Lung (tissue), 9 donors: ENCODE measurements at regions not wholly inside any gene's neighbourhood (a gene's known extent, or its start where the extent isn't known, plus 50 kb on each side); places are given as distances from the start of the nearest gene placed in this dataset.
"Not testable (repeated sequence)": the region's sequence is repeated elsewhere in the genome, so short reads cannot be mapped to it uniquely, and the experiment has no call there.

Experiments used
- ATAC-seq: fragments of 200-7000 bp; cut with Tn5 transposase; one replicate; pipeline ENCODE4 v1.9.1; 2020; ENCODE audit warnings: moderate number of reproducible peaks; ENCODE audit not compliant: insufficient read depth, low FRiP score
- DNase-seq, 3 donors: peaks; one replicate each; pipeline ENCODE4 v3.0.0-alpha.2; 2013 to 2017
- H3K27ac ChIP-seq, 2 donors: one replicate each; pipeline ENCODE4 v1.5.1; 2013; ENCODE audit warnings: mild to moderate bottlenecking in 2 of 2, moderate library complexity in 2 of 2, control low read depth in 1 of 2, inconsistent platforms in 1 of 2, low read depth in 1 of 2, low read length in 1 of 2
- H3K27me3 ChIP-seq, 3 donors: one replicate each; pipeline ENCODE4 v1.5.1; 2013; ENCODE audit warnings: low read length in 2 of 3; ENCODE audit not compliant: control insufficient read depth in 3 of 3, insufficient read depth in 3 of 3
- H3K36me3 ChIP-seq, 4 donors: one replicate each; pipeline ENCODE4 v1.5.1; 2013; ENCODE audit warnings: low read length in 4 of 4, mild to moderate bottlenecking in 1 of 4, moderate library complexity in 1 of 4; ENCODE audit not compliant: control insufficient read depth in 4 of 4, insufficient read depth in 4 of 4
- H3K4me1 ChIP-seq, 5 donors: one replicate each; pipeline ENCODE4 v1.5.1; 2013; ENCODE audit warnings: low read length in 5 of 5, mild to moderate bottlenecking in 2 of 5, moderate library complexity in 1 of 5; ENCODE audit not compliant: control insufficient read depth in 5 of 5, insufficient read depth in 5 of 5
- H3K4me3 ChIP-seq: one replicate; pipeline ENCODE4 v1.5.1; 2013; ENCODE audit warnings: mild to moderate bottlenecking, control low read depth, moderate library complexity
- H3K9ac ChIP-seq, 2 donors: one replicate each; pipeline ENCODE4 v1.5.1; 2013; ENCODE audit warnings: low read length in 2 of 2, control low read depth in 1 of 2; ENCODE audit not compliant: insufficient read depth in 1 of 2
- H3K9me3 ChIP-seq, 4 donors: one replicate each; pipeline ENCODE4 v1.5.1; 2013; ENCODE audit warnings: low read length in 3 of 4, mild to moderate bottlenecking in 1 of 4, moderate library complexity in 1 of 4; ENCODE audit not compliant: control insufficient read depth in 4 of 4, insufficient read depth in 3 of 4
- WGBS, 2 donors: extraction: QIAGEN DNeasy Blood & Tissue Kit; methylation state at CpG; one replicate each; pipeline ENCODE4 v1.1.7; 2013; 5-methylcytosine and 5-hydroxymethylcytosine counted together
- donor health status: Bipolar disorder and iron deficiency.
- donor health status: healthy.
- donor health status: DM: yes; HTN: yes; CAD: no.

DNA sequence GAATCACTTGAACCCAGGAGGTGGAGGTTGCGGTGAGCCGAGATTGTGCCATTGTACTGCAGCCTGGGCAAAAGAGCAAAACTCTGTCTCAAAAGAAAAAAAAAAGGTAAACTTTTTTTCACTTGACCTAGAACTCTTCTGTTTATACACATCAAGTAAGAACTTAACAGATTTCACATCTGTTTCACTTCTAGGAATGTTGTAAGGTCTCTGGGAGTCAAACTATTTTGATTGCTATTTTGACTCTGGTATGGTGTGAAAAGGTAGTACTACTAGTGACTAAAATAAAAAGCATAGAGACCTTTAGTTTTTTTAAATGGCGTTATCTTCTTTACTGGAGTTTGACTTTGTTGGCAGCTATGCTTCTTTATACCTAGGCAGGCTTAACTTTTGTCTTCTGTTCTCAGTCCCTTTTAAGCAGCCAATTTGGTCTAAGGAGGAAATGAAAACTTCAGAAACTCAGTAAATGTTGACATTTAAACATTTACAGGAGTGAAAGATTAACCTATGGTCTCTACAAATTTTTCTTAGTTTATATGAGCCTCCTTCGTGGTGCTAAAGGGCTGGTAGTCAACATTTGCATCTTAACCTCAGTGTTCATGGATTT is 84.7 kb downstream of the METTL2B start:
- DNase-seq: peak in 2 of 3 donors; percentile 2 to 25
- H3K4me1 ChIP-seq, H3K27ac ChIP-seq, H3K27me3 ChIP-seq, H3K36me3 ChIP-seq, H3K9me3 ChIP-seq, ATAC-seq, H3K9ac ChIP-seq, H3K4me3 ChIP-seq: not testable (repeated sequence)
- 74 to 78% methylated on average over 3 of the region's 4 CpGs for WGBS, 2 donors

GRCh38 chr7:128562795-128563194 is 86.2 kb downstream of the METTL2B start:
- not testable (repeated sequence) for H3K9me3 ChIP-seq, H3K36me3 ChIP-seq, H3K27ac ChIP-seq, H3K27me3 ChIP-seq, H3K4me3 ChIP-seq, H3K9ac ChIP-seq, ATAC-seq, H3K4me1 ChIP-seq, DNase-seq
- WGBS, 2 donors: 99% methylated on average over 4 to 5 of the region's 5 CpGs

DNA sequence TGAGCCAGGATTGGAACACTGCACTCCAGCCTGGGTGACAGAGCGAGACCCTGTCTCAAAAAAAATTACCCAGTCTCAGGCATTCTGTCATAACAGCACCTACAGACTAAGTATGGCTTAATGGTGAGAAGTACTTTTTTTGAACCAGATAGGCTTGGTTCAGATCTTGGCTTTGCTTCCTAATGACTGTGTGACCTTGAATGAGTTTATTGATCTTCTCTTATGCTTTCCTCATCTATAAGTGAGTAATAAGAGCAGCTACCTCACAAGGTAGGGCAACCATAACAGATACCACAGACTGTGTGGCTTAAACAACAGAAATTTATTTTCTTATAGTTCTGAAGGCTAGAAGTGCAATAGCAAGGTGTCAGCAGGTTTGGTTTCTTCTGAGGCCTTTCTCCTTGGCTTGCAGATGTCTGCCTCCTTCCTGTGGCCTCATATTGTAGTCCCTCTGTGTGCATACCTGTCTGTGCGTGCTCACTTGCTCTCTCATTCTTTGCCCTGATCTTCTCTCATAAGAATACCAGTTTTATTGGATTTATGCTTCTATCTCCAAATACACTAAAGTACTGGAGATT is 87.7 kb downstream of the METTL2B start:
- not testable (repeated sequence) for ATAC-seq

DNA sequence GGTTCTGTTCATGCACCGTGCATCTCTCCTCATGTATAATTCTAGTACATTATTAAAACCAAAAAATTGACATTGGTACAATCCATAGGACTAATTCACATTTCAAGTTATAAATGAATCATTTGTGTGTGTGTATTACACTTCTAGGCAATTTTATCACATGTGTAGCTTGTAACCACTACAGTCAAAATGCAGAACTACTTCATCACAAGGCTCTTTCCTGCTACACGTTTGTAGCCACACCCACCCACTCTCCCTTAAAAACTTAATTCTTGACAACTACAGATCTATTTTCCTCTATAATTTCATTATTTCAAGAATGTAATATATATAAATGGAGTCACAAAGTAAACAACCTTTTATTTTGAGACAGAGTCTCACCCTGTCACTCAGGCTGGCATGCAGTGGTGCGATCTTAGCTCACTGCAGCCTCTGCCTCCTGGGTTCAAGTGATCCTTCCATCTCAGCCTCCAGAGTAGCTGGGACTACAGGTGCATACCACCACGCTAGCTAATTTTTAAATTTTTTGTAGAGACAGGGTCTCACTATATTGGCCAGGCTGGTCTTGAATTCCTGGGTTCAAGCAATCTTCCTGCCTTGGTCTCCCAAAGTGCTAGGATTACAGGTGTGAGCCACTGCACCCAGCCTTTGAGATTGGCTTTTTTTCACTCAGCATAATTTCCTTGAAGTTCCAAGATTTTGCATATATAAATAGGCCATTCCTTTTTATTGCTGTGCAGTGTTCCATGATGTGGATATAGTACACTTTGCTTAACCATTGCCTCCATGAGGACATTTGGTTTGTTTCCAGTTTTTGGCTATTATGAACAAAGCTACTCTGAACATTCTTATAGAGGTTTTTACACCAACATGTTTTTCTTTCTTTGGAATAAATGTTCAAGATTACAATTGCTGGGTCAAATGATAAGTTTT is 88.7 kb downstream of the METTL2B start:
- not testable (repeated sequence) for H3K36me3 ChIP-seq, H3K4me1 ChIP-seq, H3K4me3 ChIP-seq, ATAC-seq, H3K9ac ChIP-seq, DNase-seq, H3K27ac ChIP-seq, H3K9me3 ChIP-seq, H3K27me3 ChIP-seq
- WGBS, 2 donors: 54 to 65% methylated on average over 4 of the region's 4 CpGs

More for the DNA sequence above, 87.7 kb downstream of the METTL2B start:
- not testable (repeated sequence) for H3K27ac ChIP-seq, H3K9ac ChIP-seq, H3K36me3 ChIP-seq, H3K9me3 ChIP-seq, H3K4me1 ChIP-seq, H3K4me3 ChIP-seq, DNase-seq, H3K27me3 ChIP-seq
- 93 to 96% methylated on average over 1 of the region's 2 CpGs for WGBS, 2 donors

- H3K27ac ChIP-seq, H3K4me3 ChIP-seq, ATAC-seq, H3K9me3 ChIP-seq, DNase-seq, H3K9ac ChIP-seq, H3K36me3 ChIP-seq, H3K27me3 ChIP-seq, H3K4me1 ChIP-seq: not testable (repeated sequence)
- 94 to 96% methylated on average over 3 of the region's 3 CpGs for WGBS, 2 donors
Observed at GRCh38 chr7:128575277-128575676, 96.8 kb upstream of the GARIN1A start.

GRCh38 chr7:128576953-128577352 is 95.1 kb upstream of the GARIN1A start:
- H3K27me3 ChIP-seq, H3K4me1 ChIP-seq, H3K9ac ChIP-seq, H3K4me3 ChIP-seq, H3K9me3 ChIP-seq, DNase-seq, H3K36me3 ChIP-seq, ATAC-seq, H3K27ac ChIP-seq: not testable (repeated sequence)
- WGBS, 2 donors: 95 to 97% methylated on average over 17 to 27 of the region's 27 CpGs

DNA sequence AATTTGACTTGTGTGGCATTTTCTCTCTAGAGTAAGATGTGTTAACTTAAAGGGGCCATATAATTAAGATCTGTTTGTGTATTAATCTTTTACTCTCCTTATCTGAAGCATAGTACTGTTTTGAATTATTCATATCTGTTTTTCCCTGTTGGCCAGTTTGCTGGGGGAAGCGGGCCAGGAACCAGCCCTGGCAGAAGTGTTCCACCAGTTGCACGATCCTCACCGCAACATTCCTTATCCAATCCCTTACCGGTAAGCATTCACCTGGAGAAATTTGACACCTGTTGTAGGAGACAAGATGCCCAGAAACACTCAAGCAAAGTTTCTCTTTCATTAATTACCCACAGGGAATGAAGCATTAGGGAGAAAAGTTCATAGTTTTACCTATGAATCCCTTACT is 92.2 kb upstream of the GARIN1A start:
- H3K9ac ChIP-seq, H3K27me3 ChIP-seq, H3K36me3 ChIP-seq, H3K4me1 ChIP-seq, H3K27ac ChIP-seq, H3K9me3 ChIP-seq, DNase-seq, H3K4me3 ChIP-seq: not testable (repeated sequence)
- peak; percentile 62 for ATAC-seq
- WGBS, 2 donors: 72 to 82% methylated on average over 4 of the region's 4 CpGs

GRCh38 chr7:128581100-128581499 is 91.0 kb upstream of the GARIN1A start:
- WGBS, 2 donors: 93 to 95% methylated on average over 5 of the region's 5 CpGs
- not testable (repeated sequence) for H3K36me3 ChIP-seq, H3K9ac ChIP-seq, H3K4me1 ChIP-seq, H3K9me3 ChIP-seq, DNase-seq, H3K4me3 ChIP-seq, H3K27me3 ChIP-seq, H3K27ac ChIP-seq, ATAC-seq
